GM19467 (cell line): ENCODE measurements at regions not wholly inside any gene's neighbourhood (a gene's known extent, or its start where the extent isn't known, plus 50 kb on each side); places are given as distances from the start of the nearest gene placed in this dataset.

Source experiments
- ATAC-seq: cut with Tn5 transposase; IDR thresholded peaks from one replicate; pipeline ENCODE4 v1.9.1; 2021; ENCODE audit warnings: mild to moderate bottlenecking, moderate library complexity; ENCODE audit not compliant: unreplicated experiment

DNA sequence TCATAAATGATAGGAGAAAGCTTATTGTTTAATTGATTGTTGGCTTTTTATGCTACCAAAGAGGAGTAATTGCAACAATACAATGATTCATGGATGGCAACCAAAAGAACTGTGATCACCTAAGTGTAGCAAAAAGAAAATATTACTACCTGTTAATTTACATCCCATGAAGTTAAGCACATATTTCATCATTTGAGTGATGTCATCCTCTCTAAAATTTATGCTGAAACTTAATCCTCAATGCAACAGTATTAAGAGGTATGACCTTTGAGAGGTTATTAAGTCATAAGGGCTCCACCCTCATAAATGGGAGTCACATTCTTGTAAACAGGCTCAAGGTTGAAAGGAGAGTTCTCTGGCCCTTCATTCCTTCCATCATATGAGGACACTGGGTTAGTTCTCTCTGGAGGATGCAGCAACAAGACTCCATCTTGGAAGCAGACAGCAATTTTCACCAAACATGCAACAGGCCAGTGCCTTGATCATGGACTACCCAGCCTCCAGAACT, 190.6 kb upstream of the GRIK2 start:
- ATAC-seq: no peak

GRCh38 chr6:101203664-101204063, 189.8 kb upstream of the GRIK2 start:
- no peak for ATAC-seq

DNA sequence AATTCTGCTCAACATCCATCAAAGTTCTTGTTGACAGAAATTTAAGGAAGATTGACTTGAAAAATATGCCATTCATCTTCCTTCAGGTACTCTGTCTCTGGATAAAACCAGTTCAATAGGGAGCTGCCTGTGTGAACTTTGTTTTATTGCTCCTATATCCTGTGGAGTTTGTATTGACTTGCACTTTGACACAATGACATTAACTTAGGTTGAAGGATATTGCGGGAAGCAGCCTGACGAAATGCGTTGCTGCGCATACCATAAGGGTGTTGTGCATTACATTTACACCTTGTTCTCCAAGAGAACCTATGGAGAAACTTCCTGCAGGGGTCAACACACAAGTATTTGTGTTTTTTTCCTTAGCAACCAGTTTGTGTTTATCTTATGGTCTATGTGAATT, 185.4 kb upstream of the GRIK2 start:
- no peak for ATAC-seq

GRCh38 chr6:101212640-101213039, 180.9 kb upstream of the GRIK2 start:
- ATAC-seq: no peak

GRCh38 chr6:101222007-101222406, 171.5 kb upstream of the GRIK2 start:
- no peak for ATAC-seq

GRCh38 chr6:101224751-101225150, 168.8 kb upstream of the GRIK2 start:
- no peak for ATAC-seq

GRCh38 chr6:101226677-101227135, 166.8 kb upstream of the GRIK2 start:
- ATAC-seq: no peak

GRCh38 chr6:101230866-101231265, 162.6 kb upstream of the GRIK2 start:
- ATAC-seq: no peak

DNA sequence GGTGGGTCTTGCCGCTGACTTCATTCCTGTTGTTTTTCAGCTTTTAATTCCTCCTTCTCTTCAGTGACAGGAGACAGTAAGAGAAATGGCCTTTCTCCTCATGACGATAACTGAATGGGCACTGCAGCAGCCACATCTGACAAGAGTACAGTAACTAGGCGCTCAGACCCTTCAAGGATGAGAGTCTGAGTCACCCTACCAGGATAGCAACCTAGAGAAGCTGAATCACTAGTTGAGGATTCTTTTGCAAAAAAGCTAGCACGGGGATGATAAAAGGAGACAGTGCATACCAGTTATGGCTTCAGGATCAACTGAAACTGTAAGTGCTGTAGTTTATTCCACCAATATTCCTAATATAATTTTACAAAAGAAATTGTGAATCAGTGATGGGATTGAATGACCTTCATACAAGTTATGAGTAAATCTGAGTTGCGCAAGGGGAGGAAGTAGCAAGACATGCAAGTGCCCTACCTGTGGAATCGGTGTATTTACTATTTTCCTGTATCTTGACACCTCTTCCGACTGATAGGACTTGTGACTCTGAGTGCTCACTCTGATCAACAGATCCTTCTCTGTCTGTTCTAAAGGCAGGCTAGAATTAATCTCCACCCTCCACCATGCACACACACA, 161.8 kb upstream of the GRIK2 start:
- ATAC-seq: no peak

DNA sequence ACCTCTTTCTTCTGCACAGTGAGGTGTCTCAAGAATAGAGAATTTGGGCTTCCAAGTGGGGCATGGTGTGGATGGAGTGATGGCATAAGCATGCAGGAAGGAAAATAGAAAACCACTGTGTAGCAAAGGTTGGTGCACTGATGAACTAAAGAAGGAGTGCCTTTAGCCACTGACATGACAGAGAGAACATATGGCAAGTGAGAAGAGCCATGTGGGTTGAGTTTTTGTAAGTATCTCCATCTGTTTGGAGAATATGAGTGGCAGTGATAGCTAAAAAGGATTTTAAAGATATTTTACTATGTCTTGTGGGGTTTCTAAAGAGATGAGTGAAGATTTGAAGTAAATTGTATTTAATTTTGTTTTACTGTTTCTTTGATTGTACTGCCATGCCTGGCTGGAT, 160.5 kb upstream of the GRIK2 start:
- no peak for ATAC-seq

DNA sequence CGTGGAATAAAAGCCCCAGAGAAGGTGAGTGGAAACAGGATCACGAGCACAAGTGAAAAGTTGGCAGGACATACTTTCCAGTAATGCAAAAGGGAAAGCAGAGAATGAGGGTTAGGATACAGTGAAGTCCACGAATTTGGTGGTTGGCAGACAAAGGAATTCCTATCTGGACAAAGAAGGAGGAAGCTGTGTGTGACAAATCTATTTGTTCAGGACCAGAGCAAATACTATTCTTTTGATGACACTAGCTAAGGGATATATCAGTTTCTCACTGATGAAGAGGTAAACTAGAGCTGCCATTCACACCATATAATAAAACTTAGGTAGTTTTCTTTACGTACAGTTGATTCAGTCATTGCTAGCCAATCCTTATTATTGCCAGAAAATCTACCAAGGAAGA, 156.8 kb upstream of the GRIK2 start:
- no peak for ATAC-seq

DNA sequence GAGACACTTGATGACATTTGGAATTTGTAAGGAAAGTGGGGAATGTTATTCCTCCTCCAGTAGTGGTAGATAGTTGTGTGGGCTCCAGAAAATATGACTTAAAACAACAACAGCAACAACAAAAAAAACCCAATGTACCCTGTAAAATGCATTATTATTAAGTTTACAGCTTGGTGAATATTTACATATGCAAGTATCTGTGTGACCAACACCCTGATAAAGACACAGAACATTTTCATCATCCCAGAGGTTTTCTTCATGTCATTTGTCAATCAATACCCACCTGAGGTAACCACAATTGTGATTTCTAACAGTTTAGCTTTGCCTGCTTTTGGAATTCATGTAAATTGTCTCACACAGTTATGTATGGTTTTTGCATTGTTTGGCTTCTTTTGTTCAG, 152.1 kb upstream of the GRIK2 start:
- no peak for ATAC-seq

DNA sequence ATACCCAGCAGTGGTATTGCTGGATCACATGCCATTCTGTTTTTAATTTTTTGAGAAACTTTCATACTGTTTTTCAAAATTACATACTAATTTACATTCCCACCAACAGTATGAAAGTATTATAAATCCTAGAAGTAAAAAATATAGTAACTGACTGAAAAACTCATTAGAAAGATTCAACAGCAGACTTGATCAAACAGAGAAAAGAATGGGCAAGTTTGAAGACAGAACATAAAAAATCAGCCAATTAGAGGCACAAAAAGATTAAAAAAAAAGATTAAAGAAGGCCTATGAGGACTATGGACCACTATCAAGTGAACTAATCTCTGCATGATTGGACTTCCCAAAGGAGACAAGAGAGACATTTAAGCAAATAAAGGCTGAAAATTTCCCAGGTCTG, 144.0 kb upstream of the GRIK2 start:
- ATAC-seq: no peak

DNA sequence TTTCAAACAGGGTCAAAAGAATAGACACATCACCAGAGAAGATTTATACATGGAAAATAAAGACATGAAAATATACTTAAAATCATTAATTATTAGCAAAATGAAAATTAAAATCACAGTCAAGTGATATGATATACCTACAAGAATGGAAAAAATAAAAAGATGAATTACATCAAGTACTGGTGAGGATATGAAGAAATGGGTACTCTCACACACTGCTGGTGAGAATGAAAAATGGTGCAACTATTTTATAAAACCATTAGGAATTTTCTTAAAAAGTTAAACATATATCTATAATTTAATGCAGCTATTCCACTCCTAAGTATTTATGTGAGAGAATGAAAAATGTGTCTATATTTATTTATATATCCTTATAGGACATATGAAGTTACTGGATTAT, 136.3 kb upstream of the GRIK2 start:
- ATAC-seq: no peak

GRCh38 chr6:101259505-101259904, 134.0 kb upstream of the GRIK2 start:
- no peak for ATAC-seq

DNA sequence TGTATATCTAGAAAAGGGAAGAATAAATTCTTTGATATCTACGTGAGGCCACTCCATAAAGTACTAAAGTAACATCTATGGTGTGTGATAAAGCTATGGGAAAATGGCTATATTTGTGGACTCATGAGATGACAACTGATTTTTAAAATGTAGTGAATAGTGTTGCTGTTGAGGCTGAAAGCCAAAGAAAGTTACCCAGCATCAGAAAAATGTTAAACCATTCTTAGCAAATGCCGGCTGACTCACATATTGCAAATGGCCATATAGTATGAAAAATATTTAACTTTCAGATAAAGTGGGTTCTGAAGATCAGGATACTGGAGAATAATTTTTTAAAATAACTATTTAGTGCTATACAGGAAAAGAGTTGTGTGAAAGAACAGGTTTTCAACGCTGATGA, 129.9 kb upstream of the GRIK2 start:
- no peak for ATAC-seq

DNA sequence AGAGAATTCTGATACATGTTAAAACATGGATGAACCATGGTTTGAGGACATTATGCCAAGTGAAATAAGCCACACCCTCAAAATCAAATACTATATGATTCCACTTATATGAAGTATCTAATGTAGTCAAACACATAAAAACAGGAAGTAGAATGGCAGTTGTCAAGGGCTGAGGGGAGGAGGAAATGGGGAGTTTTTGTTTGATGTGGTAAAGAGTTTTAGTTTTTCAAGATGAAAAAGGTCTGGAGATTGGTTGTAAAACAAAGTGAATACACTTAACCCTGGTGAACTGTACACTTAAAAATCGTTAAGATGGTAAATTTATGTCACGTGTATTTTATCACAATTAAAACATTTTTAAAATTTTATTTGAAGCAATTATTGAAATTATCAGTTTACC, 127.4 kb upstream of the GRIK2 start:
- no peak for ATAC-seq

DNA sequence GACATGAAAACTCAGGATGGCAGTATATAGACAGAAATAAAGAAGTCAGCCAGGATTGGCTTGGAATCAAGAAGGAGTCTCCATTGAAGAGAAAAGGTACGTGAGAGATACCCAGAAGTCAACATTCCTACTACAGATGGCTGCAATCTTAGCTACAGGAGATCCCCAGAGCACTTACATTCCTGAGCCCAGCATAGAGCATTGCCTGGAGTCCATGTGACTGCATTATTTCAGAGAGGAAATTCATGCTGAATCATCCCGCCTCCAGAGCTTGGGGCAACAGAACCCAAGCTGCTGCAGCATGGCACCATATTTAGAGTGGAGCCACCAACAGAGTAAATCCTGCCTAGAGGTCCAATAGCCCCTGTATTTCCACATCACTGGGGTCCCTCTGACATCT, 125.0 kb upstream of the GRIK2 start:
- no peak for ATAC-seq

- no peak for ATAC-seq
Measured at GRCh38 chr6:101275251-101275650, 118.3 kb upstream of the GRIK2 start.

DNA sequence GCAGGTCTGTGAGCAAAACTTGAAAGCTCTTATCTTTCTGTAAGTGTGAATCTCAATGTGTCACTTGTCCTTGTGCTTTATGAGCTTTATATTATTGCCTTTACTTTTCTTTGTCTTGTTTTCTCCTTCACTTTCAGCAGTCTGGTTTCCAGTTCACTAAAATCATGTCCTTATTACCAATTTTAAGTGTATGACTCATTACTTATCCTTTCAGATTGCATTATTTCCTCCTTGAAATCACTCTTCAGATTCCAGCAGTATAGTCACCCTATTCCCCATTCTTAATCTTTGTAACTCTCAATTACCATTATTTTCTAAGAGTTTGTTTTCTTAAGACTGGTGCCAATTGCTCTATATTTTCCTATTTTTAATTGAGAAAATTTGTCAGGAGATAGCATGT, 117.4 kb upstream of the GRIK2 start:
- ATAC-seq: no peak

- ATAC-seq: no peak
Measured at GRCh38 chr6:101279410-101279809, 114.1 kb upstream of the GRIK2 start.

GRCh38 chr6:101281266-101281665, 112.2 kb upstream of the GRIK2 start:
- no peak for ATAC-seq

- ATAC-seq: no peak
Measured at GRCh38 chr6:101284131-101284530, 109.4 kb upstream of the GRIK2 start.
